ENCODE measurements at regions not wholly inside any gene's neighbourhood (a gene's known extent, or its start where the extent isn't known, plus 50 kb on each side); places are given as distances from the start of the nearest gene placed in this dataset.

GRCh38 chr11:39617971-39618370 is 1841.5 kb downstream of the LRRC4C start:
- TF ChIP-seq, protein P1, sequence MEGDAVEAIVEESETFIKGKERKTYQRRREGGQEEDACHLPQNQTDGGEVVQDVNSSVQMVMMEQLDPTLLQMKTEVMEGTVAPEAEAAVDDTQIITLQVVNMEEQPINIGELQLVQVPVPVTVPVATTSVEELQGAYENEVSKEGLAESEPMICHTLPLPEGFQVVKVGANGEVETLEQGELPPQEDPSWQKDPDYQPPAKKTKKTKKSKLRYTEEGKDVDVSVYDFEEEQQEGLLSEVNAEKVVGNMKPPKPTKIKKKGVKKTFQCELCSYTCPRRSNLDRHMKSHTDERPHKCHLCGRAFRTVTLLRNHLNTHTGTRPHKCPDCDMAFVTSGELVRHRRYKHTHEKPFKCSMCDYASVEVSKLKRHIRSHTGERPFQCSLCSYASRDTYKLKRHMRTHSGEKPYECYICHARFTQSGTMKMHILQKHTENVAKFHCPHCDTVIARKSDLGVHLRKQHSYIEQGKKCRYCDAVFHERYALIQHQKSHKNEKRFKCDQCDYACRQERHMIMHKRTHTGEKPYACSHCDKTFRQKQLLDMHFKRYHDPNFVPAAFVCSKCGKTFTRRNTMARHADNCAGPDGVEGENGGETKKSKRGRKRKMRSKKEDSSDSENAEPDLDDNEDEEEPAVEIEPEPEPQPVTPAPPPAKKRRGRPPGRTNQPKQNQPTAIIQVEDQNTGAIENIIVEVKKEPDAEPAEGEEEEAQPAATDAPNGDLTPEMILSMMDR (IDR thresholded peaks at IDR 0.05) = no peak
- TF ChIP-seq POLR2A (IDR thresholded peaks at IDR 0.05) = no peak
